ENCODE measurements at regions not wholly inside any gene's neighbourhood (a gene's known extent, or its start where the extent isn't known, plus 50 kb on each side); places are given as distances from the start of the nearest gene placed in this dataset.
A peak's percentile ranks its signal among the peaks of the same experiment; 100 is the strongest.
"Not testable (repeated sequence)": the region's sequence is repeated elsewhere in the genome, so short reads cannot be mapped to it uniquely, and the experiment has no call there.

GRCh38 chrX:113529426-113530013 lies 688.9 kb upstream of the AMOT start:
- DNase-seq = no peak

- no peak for DNase-seq
Measured at GRCh38 chrX:113522814-113523213, 682.2 kb upstream of the AMOT start.

DNA sequence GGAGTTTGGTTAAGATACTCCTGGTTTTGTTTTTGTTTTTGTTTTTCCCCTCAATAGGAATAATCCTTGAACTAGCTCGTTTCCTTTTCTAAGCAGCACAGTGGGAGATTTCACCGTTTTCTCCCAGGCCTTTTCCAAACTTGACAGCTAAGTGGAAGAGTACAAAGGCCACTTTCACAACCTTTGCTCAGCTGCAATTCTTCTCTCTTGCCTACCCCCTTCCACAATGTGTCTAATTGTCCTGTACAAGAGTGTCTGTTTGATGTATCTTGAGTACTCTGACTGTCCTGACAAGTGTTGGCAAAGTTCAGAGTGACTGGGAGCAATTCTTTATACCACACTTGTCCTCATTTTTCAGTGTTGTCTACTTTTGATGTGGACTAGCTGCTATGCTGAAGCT lies 674.3 kb upstream of the AMOT start:
- no peak for DNase-seq

- no peak for DNase-seq
Measured at GRCh38 chrX:113512700-113513395, 672.2 kb upstream of the AMOT start.

DNA sequence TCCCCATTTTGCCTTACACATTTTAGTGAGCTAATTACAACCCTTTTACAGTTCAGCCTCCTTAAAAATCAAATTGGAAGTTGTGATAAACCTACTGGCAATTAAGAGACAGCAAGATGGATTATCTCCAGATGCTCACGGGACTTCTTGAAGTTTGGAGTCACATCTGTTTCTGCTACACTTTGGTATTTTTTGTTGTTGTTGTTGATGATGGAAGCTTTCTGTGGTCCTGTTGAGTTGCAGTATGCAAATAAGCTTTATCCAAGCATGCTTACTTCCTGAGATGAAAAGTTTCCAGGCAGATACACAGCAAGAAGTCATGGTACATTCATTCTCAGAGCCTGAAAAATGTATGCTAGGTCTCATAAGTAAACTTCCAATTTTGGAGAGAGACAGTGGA lies 670.0 kb upstream of the AMOT start:
- DNase-seq = no peak

DNA sequence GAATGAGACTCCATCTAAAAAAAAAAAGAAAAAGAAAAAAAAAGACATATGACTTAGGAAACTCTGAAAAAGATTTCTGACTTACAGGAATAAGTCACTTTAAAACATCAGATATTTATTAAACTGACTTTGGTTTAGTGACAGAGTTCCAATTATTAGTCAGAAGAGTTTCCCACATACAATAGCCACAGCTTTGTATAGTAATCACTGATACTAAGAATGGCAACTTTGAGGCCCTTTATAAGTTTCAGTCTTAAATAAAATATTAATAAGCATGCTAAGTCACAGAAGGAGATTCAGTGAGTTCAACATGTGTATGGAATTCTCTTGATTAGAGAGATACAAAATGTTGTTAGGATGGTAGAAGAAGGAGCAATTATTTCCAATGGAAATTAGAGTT lies 652.3 kb upstream of the AMOT start:
- no peak for DNase-seq

DNA sequence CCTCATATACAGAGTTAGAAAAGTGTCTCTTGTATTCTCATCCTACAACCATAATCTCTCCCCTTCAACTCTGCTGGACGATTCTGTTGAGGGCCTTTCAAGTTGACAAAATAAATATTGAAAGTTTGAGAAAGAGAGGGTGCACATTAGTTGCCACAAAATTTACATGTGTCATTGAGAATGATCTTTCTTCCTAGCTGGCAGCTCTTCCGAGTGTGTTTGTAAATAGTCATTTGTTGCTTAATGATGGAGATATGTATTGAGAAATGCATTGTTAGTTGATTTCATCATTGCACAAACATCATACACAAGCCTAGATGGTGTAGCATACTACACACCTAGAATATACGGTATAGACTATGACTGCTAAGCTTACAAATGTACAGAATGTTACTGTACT lies 632.8 kb upstream of the AMOT start:
- no peak for DNase-seq

- not testable (repeated sequence) for DNase-seq
Measured at GRCh38 chrX:113473015-113473414, 632.4 kb upstream of the AMOT start.

DNA sequence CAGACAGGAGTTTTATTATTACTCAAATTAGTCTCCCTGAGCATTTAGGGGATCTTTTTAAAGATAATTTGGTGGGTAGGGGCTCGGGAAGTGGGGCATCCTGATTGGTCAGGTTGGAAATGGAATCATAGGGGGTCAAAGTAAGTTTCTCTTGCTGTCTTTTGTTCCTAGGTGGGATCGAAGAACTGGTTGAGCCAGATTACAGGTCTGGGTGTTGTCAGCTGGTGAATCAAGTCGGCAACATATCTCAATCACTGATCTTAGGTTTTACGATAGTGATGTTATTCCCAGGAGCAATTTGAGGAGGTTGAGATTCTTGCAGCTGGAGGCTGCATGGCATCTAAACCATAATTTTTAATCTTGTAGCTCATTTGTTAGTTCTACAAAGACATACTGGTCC lies 629.5 kb upstream of the AMOT start:
- DNase-seq = no peak

DNA sequence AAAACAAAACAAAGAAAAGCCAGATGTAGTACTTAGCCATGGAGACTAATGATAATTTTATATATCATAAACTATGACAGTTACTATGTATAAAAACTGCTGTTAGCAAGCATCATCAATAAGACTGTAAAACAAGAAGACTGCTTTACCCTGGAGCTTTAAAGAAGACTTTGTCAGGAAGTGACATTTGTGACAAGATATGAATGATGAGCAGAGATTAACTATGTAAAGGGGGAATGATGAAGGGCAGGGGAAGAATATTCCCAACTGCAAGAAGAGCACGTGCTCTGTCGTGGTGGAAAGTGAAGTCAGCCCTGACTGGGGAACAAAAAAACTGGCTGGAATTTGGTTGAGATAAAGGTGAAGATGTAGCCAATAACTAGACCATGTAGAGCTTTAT lies 617.1 kb upstream of the AMOT start:
- DNase-seq = no peak

DNA sequence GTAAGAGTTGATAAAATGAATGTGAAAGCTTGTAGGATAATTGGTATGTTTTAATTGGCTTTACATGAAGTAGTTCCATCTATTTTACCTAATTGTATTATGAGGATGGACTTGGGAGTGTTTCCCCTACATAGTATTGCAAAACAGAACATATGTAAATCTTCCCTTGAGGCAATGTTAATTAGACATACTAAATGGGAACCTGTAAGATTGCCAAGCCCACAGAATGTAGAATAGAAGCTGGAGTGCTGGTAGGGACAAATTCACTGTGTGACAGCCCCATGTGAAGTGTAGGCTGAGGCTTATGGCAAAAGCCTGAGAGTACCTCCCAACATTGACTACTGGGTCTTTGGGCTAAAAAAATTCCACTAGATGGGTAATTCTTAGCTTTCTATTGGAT lies 615.0 kb upstream of the AMOT start:
- no peak for DNase-seq

- DNase-seq = no peak
Measured at GRCh38 chrX:113429011-113429410, 588.4 kb upstream of the AMOT start.

DNA sequence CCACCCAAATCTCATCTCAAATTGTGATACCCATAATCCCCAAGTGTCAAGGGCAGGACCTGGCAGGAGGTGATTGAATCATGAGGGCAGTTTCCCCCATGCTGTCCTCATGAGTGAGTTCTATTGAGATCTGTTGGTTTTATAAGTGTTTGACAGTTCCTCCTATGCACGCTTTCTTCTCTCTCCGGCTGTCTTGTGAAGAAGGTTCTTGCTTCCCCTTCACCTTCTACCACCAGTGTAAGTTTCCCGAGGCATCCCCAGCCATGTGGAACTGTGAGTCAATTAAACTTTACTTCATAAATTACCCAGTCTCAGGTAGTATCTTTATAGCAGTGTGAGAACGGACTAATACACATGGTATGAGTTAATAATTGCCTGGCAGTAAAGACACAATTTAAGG lies 581.7 kb upstream of the AMOT start:
- DNase-seq = no peak

- no peak for DNase-seq
Measured at GRCh38 chrX:113421432-113421831, 580.8 kb upstream of the AMOT start.

DNA sequence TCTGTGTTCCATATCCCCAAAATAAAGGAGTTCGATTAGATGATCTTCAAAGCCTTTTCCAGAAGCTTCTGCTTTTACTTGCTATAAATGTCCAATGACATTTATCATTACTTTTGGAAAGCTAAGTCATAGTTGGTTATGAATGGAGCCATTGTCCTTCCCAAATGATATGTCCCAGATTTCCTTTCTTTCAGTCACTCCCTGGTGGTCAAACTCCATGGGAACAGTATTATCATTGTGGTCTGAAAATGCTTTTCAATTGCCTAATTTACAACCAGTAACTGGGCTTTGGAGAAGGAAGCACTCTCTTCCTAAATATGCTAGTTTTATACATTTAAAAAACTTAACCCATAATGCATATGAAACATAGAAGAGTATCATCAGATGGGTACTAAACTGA lies 571.5 kb upstream of the AMOT start:
- DNase-seq = no peak

DNA sequence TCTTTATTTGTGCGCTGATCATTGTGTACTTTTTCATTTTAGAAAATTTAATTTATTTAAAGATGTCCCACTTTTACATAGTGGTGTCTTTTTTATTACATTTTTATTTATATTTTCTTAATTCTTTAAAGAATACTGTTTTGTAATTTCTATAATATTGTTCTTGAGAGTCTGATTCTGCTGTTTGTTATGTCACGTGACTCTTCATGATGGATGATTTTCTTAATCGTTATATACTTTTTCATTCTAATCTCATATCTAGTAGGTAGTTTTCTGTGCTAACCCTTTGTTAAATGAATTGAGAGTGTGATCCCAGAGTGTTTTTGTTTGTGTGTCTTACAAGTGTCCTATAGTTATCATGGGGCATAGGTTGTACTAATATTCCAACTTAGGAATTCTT lies 568.2 kb upstream of the AMOT start:
- DNase-seq = no peak

DNA sequence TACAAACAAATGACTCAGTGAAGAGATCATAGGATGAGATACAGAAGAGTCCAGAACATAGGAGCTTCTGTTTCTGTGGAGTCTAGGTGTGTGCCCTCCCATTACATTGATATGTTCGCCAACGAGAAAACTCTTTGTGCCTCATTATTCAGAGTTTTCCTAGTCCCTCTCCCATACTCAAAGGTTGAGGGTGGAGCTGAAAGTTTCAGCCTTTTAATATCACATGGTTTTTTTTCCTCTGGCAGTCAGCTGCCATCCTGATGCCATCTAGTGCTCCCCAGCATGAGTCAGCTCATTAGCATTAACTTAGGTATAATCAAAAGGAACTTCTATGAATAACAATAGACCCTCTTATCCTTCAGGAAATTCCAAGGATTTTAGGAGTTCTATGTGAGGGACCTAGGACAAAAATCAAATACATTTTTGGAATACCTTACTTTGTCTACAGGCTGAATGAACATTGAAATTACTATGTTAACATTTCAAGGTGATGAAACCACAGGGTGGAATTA lies 559.6 kb upstream of the AMOT start:
- no peak for DNase-seq

DNA sequence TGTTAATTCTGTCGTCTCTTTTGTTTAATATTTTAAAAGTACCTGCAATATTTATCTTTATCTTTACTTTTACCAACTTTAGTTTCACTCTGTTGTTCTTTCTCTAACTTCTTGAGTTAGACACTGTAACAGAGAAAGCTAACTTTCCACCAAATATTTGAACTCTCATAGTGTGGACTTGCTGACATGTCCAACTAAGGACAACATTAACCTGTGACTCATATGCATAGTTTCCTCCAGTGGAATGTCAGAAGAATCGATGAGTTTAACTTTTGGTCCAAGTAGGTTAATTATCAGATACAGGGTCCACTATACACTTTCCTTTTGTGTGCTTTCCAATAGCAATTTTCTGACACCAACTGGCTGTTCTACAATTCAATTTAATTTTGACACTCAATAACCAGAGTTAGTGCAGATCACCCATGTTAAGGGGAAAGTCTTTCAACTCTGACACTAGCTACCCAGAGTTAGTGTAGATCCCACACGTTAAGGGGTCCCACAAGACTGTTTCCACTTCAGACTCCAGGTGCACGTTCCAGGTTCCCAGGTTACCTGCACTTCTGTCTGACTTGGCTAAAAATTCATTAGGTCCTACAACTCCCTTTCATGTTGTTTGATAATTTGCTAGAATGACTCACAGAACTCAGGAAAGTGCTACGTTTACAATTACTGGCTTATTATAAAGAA lies 559.0 kb upstream of the AMOT start:
- no peak for DNase-seq

GRCh38 chrX:113392355-113392754 lies 551.7 kb upstream of the AMOT start:
- no peak for DNase-seq

- DNase-seq = no peak
Measured at GRCh38 chrX:113391875-113392274, 551.2 kb upstream of the AMOT start.

- no peak for DNase-seq
Measured at GRCh38 chrX:113390531-113390930, 549.9 kb upstream of the AMOT start.

- DNase-seq = no peak
Measured at GRCh38 chrX:113389846-113390245, 549.2 kb upstream of the AMOT start.

DNA sequence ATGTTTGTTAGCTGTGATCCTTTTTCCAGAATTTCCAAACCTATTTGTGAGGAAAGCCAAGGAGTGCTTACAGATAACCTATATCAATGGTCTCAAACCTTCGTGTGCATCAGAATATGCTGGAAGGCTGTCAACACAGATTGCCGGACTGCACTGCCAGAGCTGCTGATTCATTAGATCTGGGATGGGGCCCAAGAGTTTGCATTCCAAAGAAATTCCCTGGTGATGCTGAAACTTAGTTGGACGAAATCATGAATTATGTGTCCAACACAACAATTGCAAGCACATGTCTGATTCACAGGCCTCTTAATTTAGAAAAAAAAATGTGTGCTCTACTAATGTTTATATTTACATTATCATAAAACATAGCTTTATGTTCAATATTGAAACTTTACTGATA lies 544.0 kb upstream of the AMOT start:
- DNase-seq = peak in 7 of 51 donors; percentile 0 to 12 (median 2)

All from hypothalamus (tissue), 51 donors.